GM12892 (cell line): ENCODE measurements at regions not wholly inside any gene's neighbourhood (a gene's known extent, or its start where the extent isn't known, plus 50 kb on each side); places are given as distances from the start of the nearest gene placed in this dataset.

Source experiments
- POLR2A ChIP-seq: IDR thresholded peaks from 2 replicates; pipeline ENCODE4 v1.6.1; 2011; ENCODE audit warnings: low read depth, low read length, control low read depth
- POLR2AphosphoS5 ChIP-seq: IDR thresholded peaks from 2 replicates; pipeline ENCODE4 v1.6.1; 2011; ENCODE audit warnings: low read depth, low read length, control low read depth
- TAF1 ChIP-seq: IDR thresholded peaks from 2 replicates; pipeline ENCODE4 v1.6.1; 2011; ENCODE audit warnings: low read depth, mild to moderate bottlenecking, control low read depth, low read length, borderline replicate concordance

- TF ChIP-seq TAF1 (no peak), POLR2A (no peak), POLR2AphosphoS5 (no peak)
Measured at GRCh38 chr1:68339505-68339904, 107.2 kb upstream of the WLS start.
